ENCODE measurements at regions not wholly inside any gene's neighbourhood (a gene's known extent, or its start where the extent isn't known, plus 50 kb on each side); places are given as distances from the start of the nearest gene placed in this dataset.

- no peak for TF ChIP-seq CTCF (IDR thresholded peaks at IDR 0.05; ENCODE audit: low read depth, low read length, missing input control)
- TF ChIP-seq MAX (IDR thresholded peaks at IDR 0.05): no peak
- no peak for TF ChIP-seq JUND (IDR thresholded peaks at IDR 0.05)
- no peak for TF ChIP-seq RAD21 (IDR thresholded peaks at IDR 0.05)
- TF ChIP-seq SP1 (IDR thresholded peaks at IDR 0.05): no peak
- TF ChIP-seq ATF3 (IDR thresholded peaks at IDR 0.05): no peak
- TF ChIP-seq GABPA (IDR thresholded peaks at IDR 0.05 in 1 of 2, conservative IDR thresholded peaks at IDR 0.05 in 1 of 2): no peak
Observed at GRCh38 chr5:61808909-61809308, 476.9 kb downstream of the ZSWIM6 start.
